Loucy (cell line): ENCODE measurements at regions not wholly inside any gene's neighbourhood (a gene's known extent, or its start where the extent isn't known, plus 50 kb on each side); places are given as distances from the start of the nearest gene placed in this dataset.

Experiments
- EZH2phosphoT487 ChIP-seq: fragments of 200-600 bp; IDR thresholded peaks from 2 replicates; pipeline ENCODE4 v1.6.1; 2018; ENCODE audit warnings: antibody characterized with exemption, mild to moderate bottlenecking, moderate library complexity, borderline replicate concordance
- TF ChIP-seq, protein P1 (sequence below): fragments of 200-600 bp; sonication (generic); conservative IDR thresholded peaks from 2 replicates; pipeline ENCODE4 v1.5.1; 2014; ENCODE audit warnings: mild to moderate bottlenecking, antibody characterized with exemption, low read length

DNA sequence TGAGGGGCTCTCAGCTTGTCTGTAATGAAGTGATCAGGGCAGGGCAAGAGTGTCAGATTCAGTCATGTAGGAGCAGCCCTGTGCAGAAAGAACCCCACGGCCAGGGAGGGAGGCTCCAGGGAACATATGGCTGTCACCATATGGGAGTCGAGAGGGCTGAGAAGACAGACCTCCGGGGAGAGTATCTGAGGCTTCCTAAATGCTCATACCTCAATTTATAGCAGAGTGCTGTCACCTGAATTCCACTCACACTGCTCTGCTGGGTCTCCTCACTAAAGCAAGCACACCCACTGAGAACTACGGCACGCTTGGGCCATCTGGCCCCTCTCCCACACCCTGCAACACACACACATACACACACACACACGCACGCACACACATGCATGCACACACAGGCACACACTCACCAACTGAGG lies 92.3 kb upstream of the TJP1 start:
- TF ChIP-seq, protein P1, sequence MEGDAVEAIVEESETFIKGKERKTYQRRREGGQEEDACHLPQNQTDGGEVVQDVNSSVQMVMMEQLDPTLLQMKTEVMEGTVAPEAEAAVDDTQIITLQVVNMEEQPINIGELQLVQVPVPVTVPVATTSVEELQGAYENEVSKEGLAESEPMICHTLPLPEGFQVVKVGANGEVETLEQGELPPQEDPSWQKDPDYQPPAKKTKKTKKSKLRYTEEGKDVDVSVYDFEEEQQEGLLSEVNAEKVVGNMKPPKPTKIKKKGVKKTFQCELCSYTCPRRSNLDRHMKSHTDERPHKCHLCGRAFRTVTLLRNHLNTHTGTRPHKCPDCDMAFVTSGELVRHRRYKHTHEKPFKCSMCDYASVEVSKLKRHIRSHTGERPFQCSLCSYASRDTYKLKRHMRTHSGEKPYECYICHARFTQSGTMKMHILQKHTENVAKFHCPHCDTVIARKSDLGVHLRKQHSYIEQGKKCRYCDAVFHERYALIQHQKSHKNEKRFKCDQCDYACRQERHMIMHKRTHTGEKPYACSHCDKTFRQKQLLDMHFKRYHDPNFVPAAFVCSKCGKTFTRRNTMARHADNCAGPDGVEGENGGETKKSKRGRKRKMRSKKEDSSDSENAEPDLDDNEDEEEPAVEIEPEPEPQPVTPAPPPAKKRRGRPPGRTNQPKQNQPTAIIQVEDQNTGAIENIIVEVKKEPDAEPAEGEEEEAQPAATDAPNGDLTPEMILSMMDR, result no peak
- TF ChIP-seq EZH2phosphoT487, result no peak
